HG02981 (cell line): ENCODE measurements at regions not wholly inside any gene's neighbourhood (a gene's known extent, or its start where the extent isn't known, plus 50 kb on each side); places are given as distances from the start of the nearest gene placed in this dataset.
"Not testable (repeated sequence)": the region's sequence is repeated elsewhere in the genome, so short reads cannot be mapped to it uniquely, and the experiment has no call there.

Experiments used
- ATAC-seq: cut with Tn5 transposase; IDR thresholded peaks from one replicate; pipeline ENCODE4 v1.9.1; 2021; ENCODE audit warnings: mild to moderate bottlenecking, moderate library complexity; ENCODE audit not compliant: unreplicated experiment

GRCh38 chr10:85284778-85285770, 956.7 kb downstream of the CCSER2 start:
- ATAC-seq = no peak

- no peak for ATAC-seq
Measured at GRCh38 chr10:85293483-85293882, 965.1 kb downstream of the CCSER2 start.

- ATAC-seq = no peak
Measured at GRCh38 chr10:85311613-85312337, 983.4 kb downstream of the CCSER2 start.

- no peak for ATAC-seq
Measured at GRCh38 chr10:85315657-85316056, 987.3 kb downstream of the CCSER2 start.

- no peak for ATAC-seq
Measured at GRCh38 chr10:85316276-85316675, 987.9 kb downstream of the CCSER2 start.

GRCh38 chr10:85317827-85318226, 989.4 kb downstream of the CCSER2 start:
- no peak for ATAC-seq

GRCh38 chr10:85318809-85319807, 990.7 kb downstream of the CCSER2 start:
- ATAC-seq = no peak

- ATAC-seq = no peak
Measured at GRCh38 chr10:85319826-85320225, 991.4 kb downstream of the CCSER2 start.

- no peak for ATAC-seq
Measured at GRCh38 chr10:85333594-85333993, 1005.2 kb downstream of the CCSER2 start.

GRCh38 chr10:85362401-85362800, 1004.2 kb downstream of the GRID1 start:
- ATAC-seq = no peak

- ATAC-seq = no peak
Measured at GRCh38 chr10:85377029-85377806, 989.4 kb downstream of the GRID1 start.

GRCh38 chr10:85379338-85379737, 987.3 kb downstream of the GRID1 start:
- ATAC-seq = no peak

GRCh38 chr10:85400981-85401695, 965.5 kb downstream of the GRID1 start:
- no peak for ATAC-seq

- ATAC-seq = no peak
Measured at GRCh38 chr10:85402541-85402940, 964.1 kb downstream of the GRID1 start.

- ATAC-seq = no peak
Measured at GRCh38 chr10:85407088-85407487, 959.5 kb downstream of the GRID1 start.

- no peak for ATAC-seq
Measured at GRCh38 chr10:85408388-85408787, 958.2 kb downstream of the GRID1 start.

GRCh38 chr10:85410586-85410985, 956.0 kb downstream of the GRID1 start:
- ATAC-seq = not testable (repeated sequence)

GRCh38 chr10:85413570-85413969, 953.0 kb downstream of the GRID1 start:
- ATAC-seq = no peak

GRCh38 chr10:85420501-85421191, 945.9 kb downstream of the GRID1 start:
- ATAC-seq = no peak
